ENCODE measurements at regions not wholly inside any gene's neighbourhood (a gene's known extent, or its start where the extent isn't known, plus 50 kb on each side); places are given as distances from the start of the nearest gene placed in this dataset.

- DNase-seq (ENCODE audit: low spot score), result no peak
These were observed 118.2 kb downstream of the TTLL2 start for GRCh38 chr6:167442796-167443680.

GRCh38 chr6:167444602-167445346 is 119.9 kb downstream of the TTLL2 start:
- no peak for DNase-seq (ENCODE audit: low spot score)

- DNase-seq (ENCODE audit: low spot score), result no peak
These were observed 120.7 kb downstream of the TTLL2 start for GRCh38 chr6:167445568-167445967.

- DNase-seq (ENCODE audit: low spot score), result no peak
These were observed 121.2 kb downstream of the TTLL2 start for GRCh38 chr6:167446046-167446445.

GRCh38 chr6:167446971-167447370 is 122.1 kb downstream of the TTLL2 start:
- no peak for DNase-seq (ENCODE audit: low spot score)

GRCh38 chr6:167448378-167448777 is 123.5 kb downstream of the TTLL2 start:
- DNase-seq (ENCODE audit: low spot score), result no peak

- no peak for DNase-seq (ENCODE audit: low spot score)
These were observed 124.4 kb downstream of the TTLL2 start for GRCh38 chr6:167449094-167449861.

- no peak for DNase-seq (ENCODE audit: low spot score)
These were observed 125.7 kb downstream of the TTLL2 start for GRCh38 chr6:167450626-167451025.

- no peak for DNase-seq (ENCODE audit: low spot score)
These were observed 127.6 kb downstream of the TTLL2 start for GRCh38 chr6:167452338-167453081.

- DNase-seq (ENCODE audit: low spot score), result no peak
These were observed 128.2 kb downstream of the TTLL2 start for GRCh38 chr6:167453082-167453446.

GRCh38 chr6:167454003-167454402 is 129.1 kb downstream of the TTLL2 start:
- DNase-seq (ENCODE audit: low spot score), result no peak

- DNase-seq (ENCODE audit: low spot score), result peak; percentile 3
These were observed 130.5 kb downstream of the TTLL2 start for GRCh38 chr6:167455371-167455770.

- no peak for DNase-seq (ENCODE audit: low spot score)
These were observed 137.8 kb downstream of the TTLL2 start for GRCh38 chr6:167462514-167463312.

GRCh38 chr6:167464177-167464576 is 139.3 kb downstream of the TTLL2 start:
- DNase-seq (ENCODE audit: low spot score), result no peak

- no peak for DNase-seq (ENCODE audit: low spot score)
These were observed 140.6 kb downstream of the TTLL2 start for GRCh38 chr6:167465482-167465881.

- no peak for DNase-seq (ENCODE audit: low spot score)
These were observed 142.4 kb downstream of the TTLL2 start for GRCh38 chr6:167467282-167467681.

- DNase-seq (ENCODE audit: low spot score), result no peak
These were observed 143.0 kb downstream of the TTLL2 start for GRCh38 chr6:167467793-167468431.

- DNase-seq (ENCODE audit: low spot score), result no peak
These were observed 144.2 kb downstream of the TTLL2 start for GRCh38 chr6:167469101-167469500.

GRCh38 chr6:167469672-167470071 is 144.8 kb downstream of the TTLL2 start:
- peak; percentile 48 for DNase-seq (ENCODE audit: low spot score)

GRCh38 chr6:167470101-167470835 is 145.4 kb downstream of the TTLL2 start:
- peak; percentile 85 for DNase-seq (ENCODE audit: low spot score)
